HUES64 (cell line): ENCODE measurements at regions not wholly inside any gene's neighbourhood (a gene's known extent, or its start where the extent isn't known, plus 50 kb on each side); places are given as distances from the start of the nearest gene placed in this dataset.
"Not testable (repeated sequence)": the region's sequence is repeated elsewhere in the genome, so short reads cannot be mapped to it uniquely, and the experiment has no call there.

Experiments
- H3K27ac ChIP-seq: 2 replicates; pipeline ENCODE4 v1.7.0; 2013; ENCODE audit warnings: low read depth, low read length, inconsistent platforms
- H3K27me3 ChIP-seq: 2 replicates; pipeline ENCODE4 v1.6.1; 2013; ENCODE audit warnings: mild to moderate bottlenecking, low read length; ENCODE audit not compliant: insufficient read depth
- H3K36me3 ChIP-seq: 2 replicates; pipeline ENCODE4 v1.6.1; 2013; ENCODE audit warnings: mild to moderate bottlenecking, low read length; ENCODE audit not compliant: insufficient read depth
- H3K4me1 ChIP-seq: 2 replicates; pipeline ENCODE4 v1.6.1; 2013; ENCODE audit warnings: mild to moderate bottlenecking, low read length, moderate library complexity; ENCODE audit not compliant: insufficient read depth
- H3K4me3 ChIP-seq: 2 replicates; pipeline ENCODE4 v1.5.1; 2013; ENCODE audit warnings: mild to moderate bottlenecking, low read length, moderate library complexity
- H3K9ac ChIP-seq: 2 replicates; pipeline ENCODE4 v1.6.1; 2013; ENCODE audit warnings: mild to moderate bottlenecking, low read depth, low read length
- H3K9me3 ChIP-seq: 2 replicates; pipeline ENCODE4 v1.6.1; 2013; ENCODE audit warnings: low read depth, low read length; ENCODE audit not compliant: insufficient read depth
- WGBS: fragments of 150-250, 120-280 bp; methylation state at CpG from one replicate; pipeline ENCODE4 v1.1.7; 2013; ENCODE audit warnings: missing lambda C conversion rate; 5-methylcytosine and 5-hydroxymethylcytosine counted together

DNA sequence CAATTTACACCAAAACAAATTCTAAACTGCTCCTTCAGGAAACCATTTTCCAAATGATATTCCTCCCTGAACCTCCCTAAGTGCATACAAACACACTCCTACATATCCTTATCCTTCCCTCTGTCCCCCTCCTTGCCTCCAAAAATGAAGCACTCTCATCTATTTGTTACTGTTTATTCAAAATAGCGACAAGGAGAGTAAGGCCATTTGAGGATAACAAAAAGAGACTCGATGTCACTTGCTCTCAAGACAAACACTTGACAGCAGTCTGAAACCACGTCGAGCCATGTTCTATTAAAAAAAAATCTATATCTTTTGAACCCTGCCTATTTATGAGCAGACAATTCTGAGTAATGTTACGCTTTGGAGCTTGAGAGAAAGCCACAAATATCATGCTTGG lies 547.9 kb downstream of the DTWD2 start:
- 95% methylated on average over 5 of the region's 5 CpGs for WGBS
- H3K27me3 ChIP-seq, result no peaks in the 10 kb centered on the region
- peaks cover 2% of the 10 kb centered on the region; the same call in 1 of the 2 replicates for H3K9me3 ChIP-seq
- peaks cover 5% of the 10 kb centered on the region for H3K4me1 ChIP-seq
- no peak overlapping the region for H3K9ac ChIP-seq
- H3K36me3 ChIP-seq, result no peaks in the 10 kb centered on the region
- no peak overlapping the region for H3K4me3 ChIP-seq
- no peak overlapping the region for H3K27ac ChIP-seq

DNA sequence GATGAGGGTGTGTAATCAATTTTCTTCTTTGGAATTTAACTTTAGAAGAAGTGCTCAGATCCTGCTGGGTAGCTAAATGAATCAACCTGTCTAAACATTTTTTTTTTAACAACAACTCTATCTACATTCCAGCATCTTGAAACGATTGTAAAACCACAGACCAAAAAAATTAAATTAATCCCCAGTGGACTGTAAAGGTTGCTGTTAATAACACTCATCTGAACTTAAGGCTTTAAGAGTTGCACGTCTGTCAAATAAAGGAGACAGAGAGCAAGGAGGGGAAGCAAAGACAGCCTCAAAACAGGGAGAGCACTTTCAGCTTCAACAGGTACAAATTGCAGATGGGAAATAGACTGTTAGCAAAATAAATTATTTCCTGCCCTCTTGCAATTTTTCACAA lies 548.5 kb downstream of the DTWD2 start:
- Histone ChIP-seq H3K36me3 (no peaks in the 10 kb centered on the region), H3K27ac (no peak overlapping the region)
- 84% methylated on average over 2 of the region's 2 CpGs for WGBS

DNA sequence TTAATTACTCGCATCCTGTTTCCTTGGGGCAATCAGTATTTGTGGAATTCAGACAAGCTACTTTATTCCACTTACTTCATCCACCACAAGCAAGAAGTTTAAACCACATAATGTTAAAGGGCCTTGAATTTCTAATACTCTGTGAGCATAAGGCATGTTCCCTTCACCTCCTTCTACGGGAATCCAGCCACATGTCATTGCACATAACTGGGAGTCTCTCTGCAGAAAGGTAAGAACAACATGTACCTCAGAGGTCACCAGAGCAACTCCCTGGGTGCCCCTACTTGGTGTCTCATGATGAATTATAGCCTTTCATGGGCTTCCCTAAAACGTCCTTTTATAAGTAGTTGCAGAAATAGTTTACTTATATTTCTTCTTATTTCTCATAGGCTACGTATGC lies 553.2 kb downstream of the DTWD2 start:
- Histone ChIP-seq H3K9ac (no peak overlapping the region), H3K36me3 (no peaks in the 10 kb centered on the region), H3K9me3 (no peaks in the 10 kb centered on the region), H3K27me3 (no peaks in the 10 kb centered on the region), H3K4me1 (no peaks in the 10 kb centered on the region), H3K27ac (no peak overlapping the region), H3K4me3 (no peak overlapping the region)
- 98% methylated on average over 4 of the region's 4 CpGs for WGBS

More for the DNA sequence above, 548.5 kb downstream of the DTWD2 start:
- H3K9ac ChIP-seq, result no peak overlapping the region
- no peaks in the 10 kb centered on the region for H3K4me1 ChIP-seq
- H3K9me3 ChIP-seq, result peaks cover 2% of the 10 kb centered on the region; the same call in 1 of the 2 replicates
- H3K4me3 ChIP-seq, result no peak overlapping the region
- no peaks in the 10 kb centered on the region for H3K27me3 ChIP-seq

DNA sequence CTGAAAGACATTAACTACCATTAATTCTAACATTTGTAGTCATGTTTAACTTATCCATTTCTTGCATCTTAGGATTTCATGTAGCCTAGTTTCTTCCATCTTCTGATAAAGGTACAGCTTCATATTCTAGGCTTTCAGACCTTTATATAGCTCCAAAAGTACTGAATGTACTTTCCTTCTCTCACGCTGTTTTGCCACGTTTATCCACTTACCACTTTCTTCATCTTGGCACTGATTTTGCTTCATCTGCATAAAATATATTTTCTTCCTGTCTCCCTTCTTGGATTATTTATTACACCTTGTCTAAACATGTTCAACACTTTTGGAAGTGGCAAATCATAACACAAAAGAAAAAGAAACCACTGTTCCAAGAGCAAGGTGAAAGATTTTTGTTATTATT lies 553.8 kb downstream of the DTWD2 start:
- H3K4me1 ChIP-seq, result no peaks in the 10 kb centered on the region
- no peak overlapping the region for H3K9ac ChIP-seq
- no peaks in the 10 kb centered on the region for H3K36me3 ChIP-seq
- whole genome bisulfite sequencing, result 90% methylated on average over 2 of the region's 2 CpGs
- no peaks in the 10 kb centered on the region for H3K9me3 ChIP-seq
- H3K4me3 ChIP-seq, result no peak overlapping the region
- H3K27ac ChIP-seq, result no peak overlapping the region
- no peaks in the 10 kb centered on the region for H3K27me3 ChIP-seq

DNA sequence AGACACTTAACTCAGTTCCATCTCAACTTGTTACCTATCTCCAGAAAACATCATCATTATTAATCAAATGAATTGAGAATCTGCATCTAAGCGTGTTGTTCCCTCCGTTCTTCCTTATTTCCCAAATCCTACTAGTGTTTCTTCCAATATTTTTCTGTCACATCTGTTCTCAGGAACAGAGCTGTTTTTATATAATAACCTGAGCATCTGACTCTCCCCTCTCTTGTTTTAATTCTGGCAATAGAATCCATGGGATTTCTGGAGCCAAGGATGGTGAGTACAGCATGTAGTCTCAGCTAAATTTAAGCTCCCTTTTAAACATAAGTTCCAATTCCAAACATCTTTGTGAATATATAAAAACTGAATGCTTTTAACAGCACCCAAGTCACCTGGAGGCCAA lies 558.3 kb downstream of the DTWD2 start:
- H3K27me3 ChIP-seq, result no peaks in the 10 kb centered on the region
- no peak overlapping the region for H3K4me3 ChIP-seq
- H3K27ac ChIP-seq, result no peak overlapping the region
- 88% methylated on average over 2 of the region's 2 CpGs for WGBS
- no peaks in the 10 kb centered on the region for H3K4me1 ChIP-seq
- no peaks in the 10 kb centered on the region for H3K36me3 ChIP-seq
- H3K9ac ChIP-seq, result no peak overlapping the region
- H3K9me3 ChIP-seq, result no peaks in the 10 kb centered on the region

DNA sequence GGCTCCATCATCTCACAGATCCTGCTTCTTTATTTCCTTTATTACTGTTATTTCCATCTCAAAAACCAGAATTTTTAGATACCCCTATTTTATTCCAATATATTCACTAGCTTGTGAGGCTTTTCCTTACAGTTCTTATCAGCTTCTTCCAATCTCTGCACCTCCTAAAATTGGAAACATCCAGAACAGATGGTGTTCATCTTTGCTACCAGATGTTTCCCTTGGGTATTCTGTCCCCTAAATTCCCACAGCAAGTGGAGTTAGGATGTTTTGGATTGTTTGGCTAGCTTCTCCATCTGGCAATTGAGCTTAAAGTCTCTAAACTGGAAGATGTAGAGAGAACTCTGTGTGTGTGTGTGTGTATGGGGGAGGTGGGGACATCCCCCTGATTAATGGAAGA lies 580.4 kb downstream of the DTWD2 start:
- H3K9me3 ChIP-seq, result no peaks in the 10 kb centered on the region
- H3K36me3 ChIP-seq, result no peaks in the 10 kb centered on the region
- no peaks in the 10 kb centered on the region for H3K27me3 ChIP-seq
- H3K9ac ChIP-seq, result no peak overlapping the region
- no peak overlapping the region for H3K4me3 ChIP-seq
- no peak overlapping the region for H3K27ac ChIP-seq
- H3K4me1 ChIP-seq, result no peaks in the 10 kb centered on the region

DNA sequence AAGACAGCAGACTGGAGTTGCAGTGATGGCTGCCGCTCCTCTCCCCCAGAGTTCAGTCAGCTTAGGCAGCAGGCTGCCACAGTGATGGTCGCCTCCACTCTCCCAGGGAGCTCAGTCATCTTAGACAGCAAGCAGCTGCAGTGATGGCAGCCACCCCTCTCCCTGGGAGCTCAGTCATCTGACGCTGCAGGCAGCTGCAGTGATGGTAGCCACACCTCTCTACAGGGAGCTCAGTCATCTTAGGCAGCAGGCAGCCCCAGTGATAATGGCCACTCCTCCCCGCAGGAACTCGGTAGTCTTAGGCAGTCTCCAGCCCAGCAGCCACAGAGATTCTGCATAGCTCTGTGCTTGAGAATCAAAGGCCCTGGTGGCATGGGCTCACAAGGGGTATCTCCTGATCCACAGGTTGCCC lies 582.7 kb downstream of the DTWD2 start:
- Histone ChIP-seq H3K27me3 (no peaks in the 10 kb centered on the region), H3K36me3 (no peaks in the 10 kb centered on the region), H3K27ac (no peak overlapping the region), H3K9me3 (no peaks in the 10 kb centered on the region), H3K4me3 (no peak overlapping the region), H3K4me1 (no peaks in the 10 kb centered on the region), H3K9ac (no peak overlapping the region)
- WGBS, result 61% methylated on average over 5 of the region's 5 CpGs

DNA sequence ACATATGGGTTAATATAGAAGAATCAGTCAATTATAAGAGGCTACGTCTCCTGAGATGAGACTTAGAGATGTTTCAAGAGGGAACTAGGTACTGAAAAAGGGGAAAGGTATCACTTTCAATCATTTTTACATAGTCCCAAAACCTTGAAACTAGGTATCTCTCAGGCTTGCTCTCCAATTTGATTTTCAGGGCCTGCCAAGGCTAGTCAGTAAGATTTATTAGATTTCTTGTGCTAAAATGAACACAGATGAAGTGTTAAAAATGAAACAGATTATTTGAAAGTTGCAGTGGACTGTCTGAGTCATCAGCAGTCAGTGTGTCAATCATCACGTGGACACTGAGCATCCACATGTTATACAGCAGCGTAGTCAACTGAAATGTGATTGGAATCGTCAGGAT lies 591.1 kb downstream of the DTWD2 start:
- H3K4me3 ChIP-seq, result no peak overlapping the region
- H3K36me3 ChIP-seq, result no peaks in the 10 kb centered on the region
- no peak overlapping the region for H3K9ac ChIP-seq
- H3K9me3 ChIP-seq, result no peaks in the 10 kb centered on the region
- H3K27ac ChIP-seq, result no peak overlapping the region
- WGBS, result 96% methylated on average over 4 of the region's 4 CpGs
- H3K27me3 ChIP-seq, result no peaks in the 10 kb centered on the region
- H3K4me1 ChIP-seq, result no peaks in the 10 kb centered on the region

DNA sequence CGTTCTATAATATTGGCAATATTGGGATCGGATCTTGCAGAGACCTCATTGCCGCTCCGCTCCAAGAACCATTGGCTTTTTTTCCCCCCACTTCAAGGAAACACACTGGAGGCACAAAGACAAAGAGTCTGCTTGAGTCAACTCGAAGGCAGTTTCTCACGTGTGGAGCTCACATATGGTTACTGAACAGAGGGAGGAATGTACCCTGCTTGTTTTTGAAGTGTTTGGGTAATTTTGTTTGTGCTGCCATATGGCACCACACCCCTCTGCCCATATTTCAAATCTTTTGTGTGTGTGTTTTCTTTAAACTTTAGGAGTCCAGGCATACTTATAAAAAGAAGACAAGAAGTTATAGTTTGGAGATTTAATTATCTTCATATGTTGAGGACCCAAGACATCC lies 595.9 kb downstream of the DTWD2 start:
- H3K36me3 ChIP-seq, result no peaks in the 10 kb centered on the region
- H3K9ac ChIP-seq, result no peak overlapping the region
- H3K4me1 ChIP-seq, result no peaks in the 10 kb centered on the region
- no peaks in the 10 kb centered on the region for H3K27me3 ChIP-seq
- no peaks in the 10 kb centered on the region for H3K9me3 ChIP-seq
- no peak overlapping the region for H3K27ac ChIP-seq
- no peak overlapping the region for H3K4me3 ChIP-seq
- 93% methylated on average over 6 of the region's 6 CpGs for WGBS

DNA sequence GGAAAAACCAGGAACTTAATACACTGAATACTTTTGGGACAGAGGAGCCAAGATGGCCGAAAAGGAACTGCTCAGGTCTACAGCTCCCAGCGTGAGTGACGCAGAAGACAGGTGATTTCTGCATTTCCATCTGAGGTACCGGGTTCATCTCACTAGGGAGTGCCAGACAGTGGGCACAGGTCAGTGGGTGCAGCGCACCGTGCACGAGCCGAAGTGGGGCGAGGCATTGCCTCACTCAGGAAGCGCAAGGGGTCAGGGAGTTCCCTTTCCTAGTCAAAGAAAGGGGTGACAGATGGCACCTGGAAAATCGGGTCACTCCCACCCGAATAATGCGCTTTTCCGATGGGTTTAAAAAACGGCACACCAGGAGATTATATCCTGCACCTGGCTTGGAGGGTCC lies 605.4 kb downstream of the DTWD2 start:
- not testable (repeated sequence) for H3K4me3 ChIP-seq, H3K4me1 ChIP-seq, H3K9ac ChIP-seq, H3K36me3 ChIP-seq, H3K27me3 ChIP-seq, H3K9me3 ChIP-seq, H3K27ac ChIP-seq
- WGBS, result 88% methylated on average over 15 of the region's 15 CpGs

DNA sequence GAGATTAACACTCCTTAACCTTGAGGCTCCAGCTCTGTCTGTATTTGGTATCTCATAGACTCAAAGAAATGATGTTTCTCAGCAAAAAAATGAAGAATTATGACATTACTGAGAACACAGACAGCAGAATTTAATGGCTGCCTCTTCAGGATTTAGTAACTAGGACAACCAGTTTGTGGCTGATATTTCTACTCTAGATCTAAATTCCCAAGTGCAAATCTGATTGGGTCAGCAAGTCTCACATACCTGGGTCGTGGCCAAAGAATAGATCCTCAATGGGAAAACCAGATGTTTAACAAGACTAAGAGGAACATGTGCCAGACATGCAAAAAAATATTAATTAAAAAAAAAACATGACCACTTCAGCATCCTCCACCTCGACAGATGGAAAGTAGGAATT lies 608.9 kb downstream of the DTWD2 start:
- H3K9me3 ChIP-seq, result peaks cover 3% of the 10 kb centered on the region; the same call in 1 of the 2 replicates
- no peak overlapping the region for H3K9ac ChIP-seq
- H3K27ac ChIP-seq, result no peak overlapping the region
- no peak overlapping the region for H3K4me3 ChIP-seq
- 87% methylated on average over 2 of the region's 2 CpGs for WGBS
- no peaks in the 10 kb centered on the region for H3K27me3 ChIP-seq
- no peaks in the 10 kb centered on the region for H3K36me3 ChIP-seq
- peaks cover 4% of the 10 kb centered on the region; the same call in 1 of the 2 replicates for H3K4me1 ChIP-seq

DNA sequence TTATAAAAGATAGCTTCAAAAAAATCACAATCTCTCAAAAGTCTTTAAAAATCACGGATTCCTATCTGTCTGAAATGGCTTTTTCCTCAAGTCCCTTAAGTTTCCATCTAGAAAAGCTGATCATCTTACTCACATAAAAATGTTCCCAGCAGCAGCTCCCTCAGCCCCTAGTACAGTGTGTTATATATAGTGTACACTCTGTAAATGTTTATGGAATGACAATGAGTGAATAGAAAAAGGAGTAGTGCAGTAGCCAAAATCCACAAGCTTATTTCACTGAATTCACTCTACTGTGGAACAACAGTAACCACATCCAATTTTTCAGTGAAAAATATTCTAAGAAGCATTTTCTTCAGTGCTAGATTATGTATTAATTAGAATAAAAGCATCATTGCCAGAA lies 609.4 kb downstream of the DTWD2 start:
- Histone ChIP-seq H3K27me3 (no peaks in the 10 kb centered on the region), H3K4me1 (peaks cover 4% of the 10 kb centered on the region; the same call in 1 of the 2 replicates), H3K36me3 (no peaks in the 10 kb centered on the region), H3K9me3 (peaks cover 3% of the 10 kb centered on the region; the same call in 1 of the 2 replicates), H3K4me3 (no peak overlapping the region), H3K9ac (no peak overlapping the region), H3K27ac (no peak overlapping the region)
- 79% methylated on average over 1 of the region's 1 CpG for WGBS
